Right cardiac atrium (tissue), 5 donors: ENCODE measurements at regions not wholly inside any gene's neighbourhood (a gene's known extent, or its start where the extent isn't known, plus 50 kb on each side); places are given as distances from the start of the nearest gene placed in this dataset.

Source experiments
- ATAC-seq, 2 donors: fragments of 200-7000 bp; cut with Tn5 transposase; one replicate each; pipeline versions ENCODE4 v1.8.0 to v1.9.1; 2020; ENCODE audit warnings: moderate library complexity in 2 of 2, mild to moderate bottlenecking in 1 of 2
- DNase-seq, 3 donors: peaks; one replicate each; pipeline ENCODE4 v3.0.0-alpha.2; 2020
- H3K27ac ChIP-seq: one replicate; pipeline ENCODE4 v1.5.1; 2013; ENCODE audit warnings: mild to moderate bottlenecking, low read length, control low read depth, moderate library complexity
- H3K27me3 ChIP-seq: one replicate; pipeline ENCODE4 v1.6.1; 2013; ENCODE audit not compliant: control insufficient read depth, insufficient read depth
- H3K4me1 ChIP-seq: one replicate; pipeline ENCODE4 v1.6.1; 2013; ENCODE audit warnings: low read length; ENCODE audit not compliant: control insufficient read depth, insufficient read depth
- H3K4me3 ChIP-seq: one replicate; pipeline ENCODE4 v1.5.1; 2013; ENCODE audit warnings: low read length, control low read depth
- H3K9me3 ChIP-seq: one replicate; pipeline ENCODE4 v1.6.1; 2013; ENCODE audit warnings: low read length; ENCODE audit not compliant: control insufficient read depth
- WGBS: extraction: QIAGEN DNeasy Blood & Tissue Kit; methylation state at CpG from one replicate; pipeline ENCODE4 v1.1.7; 2013; 5-methylcytosine and 5-hydroxymethylcytosine counted together
- intact Hi-C, 4 donors: fragments of 100-400 bp; cut with DNase I; formaldehyde crosslinking; loops; one replicate each; pipeline versions ENCODE4 v1.11.0 to v1.14.0; 2022 to 2023
- donor health status: healthy with polysubstance abuse.
- donor health status: DM: no; HTN: yes; CAD: no.
- donor health status: DM: no; HTN: no; CAD: no.
- donor health status: DM: no; HTN: yes; CAD: no; lungs with severe emphysema.
- donor health status: DM: yes; HTN: yes; CAD: no.

- Histone ChIP-seq H3K9me3 (no peaks in the 10 kb centered on the region), H3K27ac (no peak overlapping the region), H3K27me3 (no peaks in the 10 kb centered on the region), H3K4me1 (peaks cover 9% of the 10 kb centered on the region), H3K4me3 (no peak overlapping the region)
- 62% methylated on average over 2 of the region's 2 CpGs for whole genome bisulfite sequencing
- DNase-seq (no peak), ATAC-seq (peak in 1 of 2 donors; percentile 50)
- intact Hi-C loops = no loop called here
Measured at GRCh38 chr6:43897571-43898302, 127.7 kb downstream of the VEGFA start.

- no peaks in the 10 kb centered on the region for H3K9me3 ChIP-seq
- H3K4me1 ChIP-seq = peaks cover 9% of the 10 kb centered on the region
- intact Hi-C loops = no loop called here
- ATAC-seq = no peak
- H3K27ac ChIP-seq = no peak overlapping the region
- H3K4me3 ChIP-seq = no peak overlapping the region
- H3K27me3 ChIP-seq = no peaks in the 10 kb centered on the region
- no peak for DNase-seq
- WGBS = 52% methylated on average over 11 of the region's 11 CpGs
Measured at GRCh38 chr6:43896329-43897255, 126.6 kb downstream of the VEGFA start.

- H3K4me3 ChIP-seq = no peak overlapping the region
- H3K4me1 ChIP-seq = peaks cover 7% of the 10 kb centered on the region
- 50% methylated on average over 5 of the region's 5 CpGs for WGBS
- H3K9me3 ChIP-seq = no peaks in the 10 kb centered on the region
- no peak overlapping the region for H3K27ac ChIP-seq
- H3K27me3 ChIP-seq = no peaks in the 10 kb centered on the region
- no peak for ATAC-seq
- DNase-seq = no peak
- intact Hi-C loops = no loop called here
Measured at GRCh38 chr6:43895656-43896328, 125.8 kb downstream of the VEGFA start.

DNA sequence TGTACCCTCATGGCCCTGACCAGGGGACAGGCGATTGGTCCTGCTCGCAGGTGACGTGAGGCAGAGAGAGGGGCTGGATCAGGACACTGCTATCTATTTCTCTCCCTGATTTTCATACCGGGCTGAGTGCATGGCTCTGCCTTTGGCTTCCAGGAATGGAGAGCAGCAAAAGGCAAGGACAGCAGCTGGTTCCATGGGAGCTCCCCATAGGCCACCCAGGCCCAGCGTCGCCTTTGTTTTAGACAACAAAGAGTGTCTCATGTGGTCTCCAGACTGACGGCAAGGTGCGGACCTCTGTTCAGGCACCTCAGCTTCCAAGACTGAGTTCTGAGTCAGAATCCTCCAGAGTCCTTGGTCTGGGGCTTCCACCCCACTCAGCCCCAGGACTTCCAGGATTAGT is 123.1 kb downstream of the VEGFA start:
- no peak for DNase-seq
- Histone ChIP-seq H3K27me3 (no peaks in the 10 kb centered on the region), H3K9me3 (no peaks in the 10 kb centered on the region), H3K4me3 (no peak overlapping the region), H3K27ac (no peak overlapping the region), H3K4me1 (peaks cover 7% of the 10 kb centered on the region)
- ATAC-seq = no peak
- intact Hi-C loops = no loop called here
- 84% methylated on average over 8 of the region's 8 CpGs for WGBS

- no peaks in the 10 kb centered on the region for H3K4me1 ChIP-seq
- H3K9me3 ChIP-seq = no peaks in the 10 kb centered on the region
- intact Hi-C loops = no loop called here
- no peaks in the 10 kb centered on the region for H3K27me3 ChIP-seq
- ATAC-seq = no peak
- 51% methylated on average over 25 of the region's 25 CpGs for WGBS
- H3K4me3 ChIP-seq = no peak overlapping the region
- no peak overlapping the region for H3K27ac ChIP-seq
- DNase-seq = no peak
Measured at GRCh38 chr6:43891072-43891870, 121.3 kb downstream of the VEGFA start.

- H3K4me3 ChIP-seq = no peak overlapping the region
- no peak overlapping the region for H3K27ac ChIP-seq
- no peak for DNase-seq
- 69% methylated on average over 17 of the region's 17 CpGs for WGBS
- H3K4me1 ChIP-seq = no peaks in the 10 kb centered on the region
- H3K27me3 ChIP-seq = no peaks in the 10 kb centered on the region
- H3K9me3 ChIP-seq = no peaks in the 10 kb centered on the region
- ATAC-seq = no peak
- intact Hi-C loops = no loop called here
Measured at GRCh38 chr6:43890197-43891062, 120.4 kb downstream of the VEGFA start.

- no peak for DNase-seq
Measured at GRCh38 chr6:43887906-43888683, 118.1 kb downstream of the VEGFA start.

DNA sequence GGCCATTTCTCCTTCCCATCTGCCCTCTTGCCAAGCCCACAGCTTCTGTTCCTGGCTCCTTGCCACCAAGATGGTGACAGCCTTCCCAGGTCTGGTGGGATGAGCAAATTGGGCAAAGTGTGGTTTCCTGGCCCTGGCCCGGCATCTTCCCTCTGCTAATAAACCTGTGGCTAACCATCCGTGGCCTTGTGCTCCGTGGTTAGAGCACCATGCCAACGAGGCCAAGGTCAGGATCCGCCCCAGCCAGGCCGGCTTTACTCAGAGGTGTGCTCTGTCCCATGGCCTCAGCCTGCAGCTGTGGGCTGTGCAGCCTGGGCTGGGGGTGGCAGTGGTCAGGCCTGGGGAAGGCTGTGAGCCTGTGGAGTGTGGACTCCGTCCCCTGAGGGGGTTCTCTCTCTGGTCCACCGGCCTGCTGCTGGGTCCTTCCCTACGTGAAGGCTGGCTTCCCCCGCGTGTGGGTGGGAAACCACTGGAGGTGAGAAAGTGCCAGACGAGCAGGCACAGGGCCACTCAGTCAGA is 117.4 kb downstream of the VEGFA start:
- H3K9me3 ChIP-seq = no peaks in the 10 kb centered on the region
- intact Hi-C loops = no loop called here
- H3K4me3 ChIP-seq = no peak overlapping the region
- ATAC-seq = no peak
- H3K27me3 ChIP-seq = no peaks in the 10 kb centered on the region
- 84% methylated on average over 12 of the region's 12 CpGs for WGBS
- no peak overlapping the region for H3K27ac ChIP-seq
- H3K4me1 ChIP-seq = no peaks in the 10 kb centered on the region
- DNase-seq = no peak

More at GRCh38 chr6:43887906-43888683, 118.1 kb downstream of the VEGFA start:
- 83% methylated on average over 17 of the region's 17 CpGs for WGBS
- H3K27ac ChIP-seq = no peak overlapping the region
- H3K4me3 ChIP-seq = no peak overlapping the region
- intact Hi-C loops = no loop called here
- H3K9me3 ChIP-seq = no peaks in the 10 kb centered on the region
- ATAC-seq = no peak
- no peaks in the 10 kb centered on the region for H3K4me1 ChIP-seq
- no peaks in the 10 kb centered on the region for H3K27me3 ChIP-seq

DNA sequence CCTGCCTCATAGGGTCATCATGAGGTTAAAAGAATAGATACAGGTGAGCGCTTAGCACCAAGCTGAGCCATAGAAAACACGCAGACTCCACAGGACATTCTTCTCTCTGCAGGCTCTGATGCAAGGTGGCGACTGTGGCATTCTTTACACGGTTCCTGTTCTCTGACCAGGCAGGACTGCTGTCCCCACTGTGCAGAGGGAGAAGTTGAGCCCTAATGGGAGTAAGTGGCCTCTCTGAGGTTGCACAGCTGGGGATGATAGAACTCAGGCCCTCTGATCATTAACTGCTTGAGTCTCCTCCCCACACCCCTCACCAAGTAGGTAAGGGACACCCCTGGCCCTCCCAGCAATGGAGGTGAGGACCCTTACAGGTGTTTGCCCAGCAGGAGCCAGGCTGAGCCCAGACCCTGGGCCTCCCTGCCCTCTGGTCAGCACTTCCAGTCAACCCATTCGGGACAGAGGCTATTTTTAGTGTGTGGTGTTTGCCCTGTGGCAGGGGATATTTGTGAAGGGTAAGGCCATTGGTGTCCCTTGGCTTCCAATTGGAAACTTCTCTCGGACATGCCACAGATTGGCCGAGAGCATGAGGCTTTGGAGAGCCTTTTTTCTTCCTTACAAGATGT is 116.8 kb downstream of the VEGFA start:
- intact Hi-C loops = no loop called here
- DNase-seq (no peak), ATAC-seq (no peak)
- Histone ChIP-seq H3K27ac (no peak overlapping the region), H3K4me1 (no peaks in the 10 kb centered on the region), H3K27me3 (no peaks in the 10 kb centered on the region), H3K4me3 (no peak overlapping the region), H3K9me3 (no peaks in the 10 kb centered on the region)
- WGBS = 79% methylated on average over 7 of the region's 7 CpGs
